ENCODE measurements at regions not wholly inside any gene's neighbourhood (a gene's known extent, or its start where the extent isn't known, plus 50 kb on each side); places are given as distances from the start of the nearest gene placed in this dataset.

GRCh38 chr1:221520250-221520649 lies 221.6 kb downstream of the DUSP10 start:
- Histone ChIP-seq H3K4me1 (no peaks in the 10 kb centered on the region), H3K9ac (no peak overlapping the region), H2AFZ (no peak overlapping the region), H3K4me2 (ENCODE audit: low read length) (no peak overlapping the region), H3K27me3 (ENCODE audit: control insufficient read depth, insufficient read depth, low read length) (no peaks in the 10 kb centered on the region), H3K79me2 (no peaks in the 10 kb centered on the region), H3K9me3 (ENCODE audit: control insufficient read depth, low read length) (no peaks in the 10 kb centered on the region), H3K36me3 (ENCODE audit: control insufficient read depth, insufficient read depth, low read length) (no peaks in the 10 kb centered on the region), H3K27ac (no peak overlapping the region), H3K4me3 (ENCODE audit: low read depth, low read length) (no peak overlapping the region)
- no peak for TF ChIP-seq CTCF (IDR thresholded peaks at IDR 0.05)

GRCh38 chr1:221521686-221522085 lies 220.2 kb downstream of the DUSP10 start:
- no peak overlapping the region for H3K9ac ChIP-seq
- H3K27ac ChIP-seq: no peak overlapping the region
- H3K4me2 ChIP-seq (ENCODE audit: low read length): no peak overlapping the region
- H3K36me3 ChIP-seq (ENCODE audit: control insufficient read depth, insufficient read depth, low read length): no peaks in the 10 kb centered on the region
- no peaks in the 10 kb centered on the region for H3K4me1 ChIP-seq
- no peaks in the 10 kb centered on the region for H3K27me3 ChIP-seq (ENCODE audit: control insufficient read depth, insufficient read depth, low read length)
- no peaks in the 10 kb centered on the region for H3K79me2 ChIP-seq
- TF ChIP-seq CTCF (IDR thresholded peaks at IDR 0.05): no peak
- no peaks in the 10 kb centered on the region for H3K9me3 ChIP-seq (ENCODE audit: control insufficient read depth, low read length)
- H2AFZ ChIP-seq: no peak overlapping the region
- no peak overlapping the region for H3K4me3 ChIP-seq (ENCODE audit: low read depth, low read length)

GRCh38 chr1:221522529-221522940 lies 219.4 kb downstream of the DUSP10 start:
- H3K4me1 ChIP-seq: no peaks in the 10 kb centered on the region
- no peak for TF ChIP-seq CTCF (IDR thresholded peaks at IDR 0.05)
- H2AFZ ChIP-seq: no peak overlapping the region
- no peaks in the 10 kb centered on the region for H3K36me3 ChIP-seq (ENCODE audit: control insufficient read depth, insufficient read depth, low read length)
- no peaks in the 10 kb centered on the region for H3K79me2 ChIP-seq
- no peak overlapping the region for H3K9ac ChIP-seq
- no peak overlapping the region for H3K4me3 ChIP-seq (ENCODE audit: low read depth, low read length)
- no peaks in the 10 kb centered on the region for H3K27me3 ChIP-seq (ENCODE audit: control insufficient read depth, insufficient read depth, low read length)
- no peaks in the 10 kb centered on the region for H3K9me3 ChIP-seq (ENCODE audit: control insufficient read depth, low read length)
- no peak overlapping the region for H3K4me2 ChIP-seq (ENCODE audit: low read length)
- H3K27ac ChIP-seq: no peak overlapping the region

GRCh38 chr1:221525749-221526148 lies 216.1 kb downstream of the DUSP10 start:
- Histone ChIP-seq H3K4me2 (ENCODE audit: low read length) (no peak overlapping the region), H3K36me3 (ENCODE audit: control insufficient read depth, insufficient read depth, low read length) (no peaks in the 10 kb centered on the region), H3K27ac (no peak overlapping the region), H3K4me3 (ENCODE audit: low read depth, low read length) (no peak overlapping the region), H3K27me3 (ENCODE audit: control insufficient read depth, insufficient read depth, low read length) (no peaks in the 10 kb centered on the region), H3K79me2 (no peaks in the 10 kb centered on the region), H3K4me1 (no peaks in the 10 kb centered on the region), H3K9me3 (ENCODE audit: control insufficient read depth, low read length) (no peaks in the 10 kb centered on the region), H3K9ac (no peak overlapping the region), H2AFZ (no peak overlapping the region)
- TF ChIP-seq CTCF (IDR thresholded peaks at IDR 0.05): no peak

DNA sequence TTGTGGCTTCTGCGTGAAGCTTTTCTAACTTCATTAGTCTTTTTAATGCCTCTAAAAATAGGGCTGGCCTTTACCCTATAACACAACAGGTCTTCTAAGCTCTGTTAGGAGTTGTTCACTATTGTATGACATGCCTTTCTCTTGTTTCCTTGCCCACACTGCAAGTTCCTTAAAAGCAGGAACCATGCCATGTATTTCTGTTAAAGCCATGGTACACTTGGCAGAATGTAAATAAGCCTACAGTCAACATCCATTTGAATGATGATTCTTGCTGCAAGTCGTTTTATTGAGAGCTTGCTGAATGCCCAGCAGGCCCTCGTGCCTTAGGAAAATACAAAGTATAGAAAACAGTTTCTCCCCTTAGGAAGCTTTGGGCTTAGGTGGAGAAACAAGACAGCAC lies 214.6 kb downstream of the DUSP10 start:
- Histone ChIP-seq H3K27ac (no peak overlapping the region), H3K9ac (no peak overlapping the region), H3K27me3 (ENCODE audit: control insufficient read depth, insufficient read depth, low read length) (no peaks in the 10 kb centered on the region), H2AFZ (no peak overlapping the region), H3K79me2 (no peaks in the 10 kb centered on the region), H3K4me1 (no peaks in the 10 kb centered on the region), H3K4me3 (ENCODE audit: low read depth, low read length) (no peak overlapping the region), H3K4me2 (ENCODE audit: low read length) (no peak overlapping the region), H3K9me3 (ENCODE audit: control insufficient read depth, low read length) (no peaks in the 10 kb centered on the region), H3K36me3 (ENCODE audit: control insufficient read depth, insufficient read depth, low read length) (no peaks in the 10 kb centered on the region)
- TF ChIP-seq CTCF (IDR thresholded peaks at IDR 0.05): no peak
